A549 (cell line): ENCODE measurements at regions not wholly inside any gene's neighbourhood (a gene's known extent, or its start where the extent isn't known, plus 50 kb on each side); places are given as distances from the start of the nearest gene placed in this dataset.
"Not testable (repeated sequence)": the region's sequence is repeated elsewhere in the genome, so short reads cannot be mapped to it uniquely, and the experiment has no call there.

Experiments used
- ATAC-seq, 2 experiments: fragments of 200-7000 bp in 1 of 2; fragments of >200 bp in 1 of 2; cut with Nextera tagmentation in 1 of 2; cut with Tn5 transposase in 1 of 2; 3 replicates each; pipeline versions ENCODE4 v1.8.0 to v1.9.1; 2018 to 2020; ENCODE audit warnings: mild to moderate bottlenecking in 1 of 2, moderate library complexity in 1 of 2
- CTCF ChIA-PET: fragments of 300-600 bp; sonication (Branson Sonifier 250); formaldehyde crosslinking; extraction: SDS; loops from one replicate; lab custom pipeline; 2021; ENCODE audit warnings: antibody characterized with exemption, inconsistent platforms; lab: Yijun Ruan, JAX
- POLR2A ChIA-PET: fragments of 350-600 bp; formaldehyde crosslinking; extraction: SDS; loops from one replicate; lab custom pipeline; 2021; ENCODE audit warnings: antibody characterized with exemption, inconsistent platforms; lab: Yijun Ruan, JAX
- DNase-seq, 2 experiments: peaks; one replicate each; pipeline versions ENCODE4 v3.0.0 to v3.0.0-alpha.2; 2011 to 2016; ENCODE audit warnings: low read depth in 1 of 2, low spot score in 1 of 2
- FAIRE-seq: peaks from 2 replicates; lab custom pipeline; 2011; peaks lifted over from hg19 to GRCh38; lab: Jason Lieb, UNC
- H3K27ac ChIP-seq, 2 experiments: fragments of >200 bp; sonication (Bioruptor Twin); formaldehyde crosslinking; 3 replicates each; pipeline ENCODE4 v1.5.1; 2016 to 2017
- H3K4me1 ChIP-seq: fragments of >200 bp; sonication (Bioruptor Twin); formaldehyde crosslinking; 3 replicates; pipeline ENCODE4 v1.6.1; 2016
- H3K4me2 ChIP-seq: fragments of >200 bp; sonication (Bioruptor Twin); formaldehyde crosslinking; 3 replicates; pipeline ENCODE4 v1.6.1; 2016
- H3K4me3 ChIP-seq: fragments of >200 bp; sonication (Bioruptor Twin); formaldehyde crosslinking; 3 replicates; pipeline ENCODE4 v1.5.1; 2016
- H3K9me3 ChIP-seq: fragments of >200 bp; sonication (Bioruptor Twin); formaldehyde crosslinking; 3 replicates; pipeline ENCODE4 v1.6.1; 2016
- BHLHE40 ChIP-seq: IDR thresholded peaks from 2 replicates; pipeline ENCODE4 v1.6.1; 2012; ENCODE audit warnings: low read depth, low read length, inconsistent platforms
- CBX2 ChIP-seq: fragments of 200-600 bp; sonication (generic); IDR thresholded peaks from 2 replicates; pipeline ENCODE4 v1.6.1; 2016; ENCODE audit warnings: low read depth, mild to moderate bottlenecking, borderline replicate concordance
- CBX8 ChIP-seq: fragments of 200-600 bp; sonication (generic); IDR thresholded peaks from 2 replicates; pipeline ENCODE4 v1.6.1; 2016
- EHMT2 ChIP-seq: fragments of 200-600 bp; sonication (generic); IDR thresholded peaks from 2 replicates; pipeline ENCODE4 v1.6.1; 2016; ENCODE audit warnings: antibody characterized with exemption, low read depth, mild to moderate bottlenecking, moderate library complexity
- FOSL2 ChIP-seq, 2 experiments: fragments of 450-650 bp in 1 of 2; fragments of >200 bp in 1 of 2; sonication (Bioruptor Twin) in 1 of 2; formaldehyde crosslinking; IDR thresholded peaks; 2 replicates each; pipeline versions ENCODE4 v1.5.0 to v1.6.1; 2016 to 2020; ENCODE audit warnings: mild to moderate bottlenecking in 1 of 2, moderate library complexity in 1 of 2
- FOXS1 ChIP-seq: fragments of 250-450 bp; sonication (Bioruptor Pico); IDR thresholded peaks from 2 replicates; pipeline ENCODE4 v1.5.0; 2020; ENCODE audit warnings: mild to moderate bottlenecking, moderate library complexity
- GATA3 ChIP-seq: IDR thresholded peaks from 2 replicates; pipeline ENCODE4 v1.6.1; 2012; ENCODE audit warnings: borderline replicate concordance
- HDAC2 ChIP-seq: fragments of 200-600 bp; sonication (generic); IDR thresholded peaks from 2 replicates; pipeline ENCODE4 v1.6.1; 2016
- HOXB5 ChIP-seq: fragments of 250-450 bp; sonication (Bioruptor Pico); IDR thresholded peaks from 2 replicates; pipeline ENCODE4 v1.5.0; 2020; ENCODE audit warnings: mild to moderate bottlenecking, moderate library complexity
- JUN ChIP-seq, 2 experiments: fragments of >200 bp; sonication (Bioruptor Twin); formaldehyde crosslinking; IDR thresholded peaks; 2 replicates in 1 of 2; 3 replicates in 1 of 2; pipeline ENCODE4 v1.6.1; 2016 to 2017
- KDM5A ChIP-seq: fragments of 200-600 bp; sonication (generic); IDR thresholded peaks from 2 replicates; pipeline ENCODE4 v1.6.1; 2016; ENCODE audit warnings: antibody characterized with exemption, mild to moderate bottlenecking
- MAFK ChIP-seq: fragments of 450-650 bp; IDR thresholded peaks from 2 replicates; pipeline ENCODE4 v1.6.1; 2014; ENCODE audit not compliant: partially characterized antibody
- NFE2L2 ChIP-seq: fragments of 150-350 bp; conservative IDR thresholded peaks from 2 replicates; pipeline ENCODE4 v1.6.1; 2014; ENCODE audit warnings: low read length
- POLR2A ChIP-seq: IDR thresholded peaks from 2 replicates; pipeline ENCODE4 v1.6.1; 2012; ENCODE audit warnings: mild to moderate bottlenecking, low read length
- RAD21 ChIP-seq, 2 experiments: fragments of >200 bp in 1 of 2; sonication (Bioruptor Twin) in 1 of 2; formaldehyde crosslinking in 1 of 2; IDR thresholded peaks in 1 of 2; conservative IDR thresholded peaks in 1 of 2; 2 replicates in 1 of 2; 3 replicates in 1 of 2; pipeline ENCODE4 v1.6.1; 2012 to 2018; ENCODE audit warnings: inconsistent platforms in 1 of 2
- RARB ChIP-seq: fragments of 250-450 bp; sonication (Bioruptor Pico); IDR thresholded peaks from 2 replicates; pipeline ENCODE4 v1.8.0; 2021; ENCODE audit warnings: mild to moderate bottlenecking, moderate library complexity
- RCOR1 ChIP-seq: fragments of 150-350 bp; IDR thresholded peaks from 2 replicates; pipeline ENCODE4 v1.6.1; 2014; ENCODE audit warnings: antibody characterized with exemption, low read length, low read depth
- SMC3 ChIP-seq: fragments of >200 bp; sonication (Bioruptor Twin); formaldehyde crosslinking; IDR thresholded peaks from 3 replicates; pipeline ENCODE4 v1.6.1; 2018; ENCODE audit warnings: inconsistent platforms
- SREBF2 ChIP-seq: fragments of 450-650 bp; IDR thresholded peaks from 2 replicates; pipeline ENCODE4 v1.6.1; 2014; ENCODE audit warnings: mild to moderate bottlenecking, moderate library complexity
- TFCP2L1 ChIP-seq: fragments of 250-450 bp; sonication (Bioruptor Pico); IDR thresholded peaks from 2 replicates; pipeline ENCODE4 v1.5.0; 2021; ENCODE audit warnings: mild to moderate bottlenecking
- WGBS: methylation state at CpG from one replicate; pipeline ENCODE4 v1.1.6; 2017; ENCODE audit errors: missing lambda C conversion rate; 5-methylcytosine and 5-hydroxymethylcytosine counted together
- TF ChIP-seq, protein P1 (sequence below): IDR thresholded peaks from 2 replicates; pipeline ENCODE4 v1.6.1; 2012; ENCODE audit warnings: low read depth, borderline replicate concordance
- TF ChIP-seq, protein P2 (sequence below): fragments of 150-350 bp; IDR thresholded peaks from 2 replicates; pipeline ENCODE4 v1.6.1; 2014; ENCODE audit warnings: low read depth, mild to moderate bottlenecking, low read length
- TF ChIP-seq, protein P3 (sequence below): IDR thresholded peaks from 2 replicates; pipeline ENCODE4 v1.6.1; 2012
- TF ChIP-seq, protein P4 (sequence below): fragments of >200 bp; sonication (Bioruptor Twin); formaldehyde crosslinking; IDR thresholded peaks from 3 replicates; pipeline ENCODE4 v1.6.1; 2016

DNA sequence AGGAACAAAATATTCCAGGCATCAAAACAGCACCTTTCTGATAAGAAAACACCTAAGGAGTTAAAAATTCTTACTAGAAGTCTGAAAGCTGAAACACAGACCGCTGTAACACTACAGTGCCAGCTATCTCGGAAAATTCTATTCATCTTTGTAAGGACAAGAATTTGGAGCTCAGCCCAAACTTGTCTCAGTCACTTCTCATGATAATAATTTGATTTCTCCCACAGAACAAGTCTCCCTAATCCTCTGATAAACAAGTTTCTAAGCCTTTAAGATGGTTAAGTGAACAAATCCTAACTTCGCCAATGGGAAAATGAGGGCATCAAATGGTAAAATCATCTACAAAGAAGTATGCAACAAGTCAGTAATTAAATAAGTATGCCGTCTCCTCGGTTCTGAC, 59.9 kb downstream of the SIPA1L2 start (continued):
- TF ChIP-seq, protein P1, sequence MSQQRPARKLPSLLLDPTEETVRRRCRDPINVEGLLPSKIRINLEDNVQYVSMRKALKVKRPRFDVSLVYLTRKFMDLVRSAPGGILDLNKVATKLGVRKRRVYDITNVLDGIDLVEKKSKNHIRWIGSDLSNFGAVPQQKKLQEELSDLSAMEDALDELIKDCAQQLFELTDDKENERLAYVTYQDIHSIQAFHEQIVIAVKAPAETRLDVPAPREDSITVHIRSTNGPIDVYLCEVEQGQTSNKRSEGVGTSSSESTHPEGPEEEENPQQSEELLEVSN = no peak
- TF ChIP-seq HOXB5 = no peak
- TF ChIP-seq FOXS1 (CRISPR knock-in tag) = no peak
- no peak for TF ChIP-seq GATA3

DNA sequence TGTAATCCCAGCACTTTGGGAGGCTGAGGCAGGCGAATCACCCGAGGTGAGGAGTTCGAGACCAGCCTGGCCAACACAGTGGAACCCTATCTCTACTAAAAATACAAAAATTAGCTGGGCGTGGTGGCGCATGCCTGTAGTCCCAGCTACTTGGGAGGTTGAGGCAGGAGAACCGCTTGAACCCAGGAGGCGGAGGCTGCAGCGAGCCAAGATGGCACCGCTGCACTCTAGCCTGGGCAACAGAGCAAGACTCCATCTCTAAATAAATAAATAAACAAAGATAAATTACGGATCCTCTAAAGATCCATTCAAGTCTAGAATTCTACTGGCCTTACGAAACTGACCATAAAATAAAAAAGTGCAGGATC, 60.4 kb downstream of the SIPA1L2 start:
- DNase-seq, FAIRE-seq, ATAC-seq, H3K4me3 ChIP-seq, H3K9me3 ChIP-seq, H3K4me2 ChIP-seq, POLR2A ChIA-PET, H3K27ac ChIP-seq: not testable (repeated sequence)
- CTCF ChIA-PET = interaction anchor here (1.5 kb wide), 1 partner anchor 18 kb away, joined by 3 read pairs; no protein-coding TSS in a partner anchor
- 95% methylated on average over 11 of the region's 11 CpGs for WGBS
- peaks cover 15% of the 10 kb centered on the region; the same call in 2 of the 3 replicates for H3K4me1 ChIP-seq

DNA sequence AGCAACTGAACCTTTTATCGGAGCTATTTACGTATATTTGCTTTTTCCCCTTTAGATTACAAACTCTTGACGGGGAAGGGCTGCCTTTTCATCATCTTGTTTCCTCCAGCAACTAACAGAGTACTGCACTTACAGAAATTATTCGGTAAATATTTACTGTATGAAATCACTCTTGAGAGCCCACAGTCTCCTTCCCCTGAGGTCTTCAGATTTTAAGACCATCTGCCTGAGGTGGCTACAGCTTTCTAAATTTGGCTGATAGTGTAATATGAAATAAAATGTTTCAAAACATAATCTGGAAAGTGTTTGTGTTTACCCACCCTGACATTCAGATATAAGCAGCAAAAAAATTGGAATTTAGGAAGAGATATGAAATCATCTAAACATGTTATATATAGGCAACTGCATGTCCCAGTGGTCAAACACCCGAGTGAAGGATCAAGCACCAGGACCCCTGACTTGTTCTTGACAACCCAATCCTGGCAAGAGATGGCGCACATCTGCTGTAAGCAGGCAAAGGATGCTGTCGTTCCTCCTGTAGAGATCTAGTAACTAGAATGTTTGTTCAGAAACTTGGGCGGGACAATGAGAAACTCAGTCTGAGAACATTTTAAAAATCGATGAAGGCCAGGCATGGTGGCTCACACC, 60.9 kb downstream of the SIPA1L2 start:
- no peak for TF ChIP-seq GATA3
- TF ChIP-seq EHMT2 = no peak
- TF ChIP-seq POLR2A = no peak
- TF ChIP-seq SREBF2 = no peak
- TF ChIP-seq, protein P2, sequence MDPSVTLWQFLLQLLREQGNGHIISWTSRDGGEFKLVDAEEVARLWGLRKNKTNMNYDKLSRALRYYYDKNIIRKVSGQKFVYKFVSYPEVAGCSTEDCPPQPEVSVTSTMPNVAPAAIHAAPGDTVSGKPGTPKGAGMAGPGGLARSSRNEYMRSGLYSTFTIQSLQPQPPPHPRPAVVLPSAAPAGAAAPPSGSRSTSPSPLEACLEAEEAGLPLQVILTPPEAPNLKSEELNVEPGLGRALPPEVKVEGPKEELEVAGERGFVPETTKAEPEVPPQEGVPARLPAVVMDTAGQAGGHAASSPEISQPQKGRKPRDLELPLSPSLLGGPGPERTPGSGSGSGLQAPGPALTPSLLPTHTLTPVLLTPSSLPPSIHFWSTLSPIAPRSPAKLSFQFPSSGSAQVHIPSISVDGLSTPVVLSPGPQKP = no peak
- TF ChIP-seq TFCP2L1 = no peak
- no peak for TF ChIP-seq SMC3
- no peak for TF ChIP-seq JUN (IDR thresholded peaks at IDR 0.05)
- TF ChIP-seq KDM5A = no peak
- no peak for TF ChIP-seq HDAC2
- no peak for TF ChIP-seq RARB (CRISPR knock-in tag)
- TF ChIP-seq CBX2 = no peak
- TF ChIP-seq BHLHE40 = no peak
- TF ChIP-seq, protein P3, sequence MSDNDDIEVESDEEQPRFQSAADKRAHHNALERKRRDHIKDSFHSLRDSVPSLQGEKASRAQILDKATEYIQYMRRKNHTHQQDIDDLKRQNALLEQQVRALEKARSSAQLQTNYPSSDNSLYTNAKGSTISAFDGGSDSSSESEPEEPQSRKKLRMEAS = no peak
- TF ChIP-seq RAD21 (conservative IDR thresholded peaks at IDR 0.05 in 1 of 2, IDR thresholded peaks at IDR 0.05 in 1 of 2) = no peak
- no peak for TF ChIP-seq FOSL2 (IDR thresholded peaks at IDR 0.05)
- no peak for TF ChIP-seq FOSL2 (CRISPR knock-in tag; IDR thresholded peaks at IDR 0.05)
- TF ChIP-seq FOXS1 (CRISPR knock-in tag) = no peak
- TF ChIP-seq, all 56 proteins: peak for 0
- ATAC-seq (no peak), DNase-seq (no peak), FAIRE-seq (no peak)
- ChIA-PET CTCF (interaction anchor here (1.3 kb wide), 1 partner anchor 13 kb away, joined by 5 read pairs; no protein-coding TSS in a partner anchor), POLR2A (no interaction called here)
- Histone ChIP-seq H3K4me2 (no peak overlapping the region), H3K4me1 (peaks cover 15% of the 10 kb centered on the region; the same call in 2 of the 3 replicates), H3K27ac (no peak overlapping the region), H3K9me3 (no peaks in the 10 kb centered on the region), H3K4me3 (no peak overlapping the region)
- 79% methylated on average over 9 of the region's 9 CpGs for WGBS

DNA sequence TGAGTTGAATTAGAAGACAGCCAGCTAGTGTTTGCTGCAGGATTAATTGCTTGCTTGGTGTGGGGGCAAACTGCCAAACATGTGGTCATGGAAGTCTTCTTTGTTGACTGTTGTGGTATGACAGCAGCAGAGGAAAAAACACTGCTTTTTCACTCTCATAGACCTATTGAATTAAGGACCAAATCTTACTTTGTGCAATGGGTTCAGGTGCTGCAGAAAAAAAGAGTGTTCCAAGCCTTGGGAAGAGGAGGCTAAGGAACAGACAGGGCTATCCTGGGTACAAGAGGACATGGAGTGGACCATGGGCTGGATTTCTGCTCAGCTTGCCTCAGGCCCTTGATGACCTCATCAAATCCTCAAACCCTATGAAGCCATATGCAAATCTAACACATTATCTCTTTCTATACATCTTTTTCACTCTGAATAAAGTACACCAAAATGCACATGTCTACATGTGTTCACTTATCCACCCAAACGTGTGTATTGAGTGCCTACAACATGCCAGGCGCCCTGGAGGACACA, 61.5 kb downstream of the SIPA1L2 start:
- TF ChIP-seq RCOR1 (no peak), MAFK (no peak), NFE2L2 (no peak), CBX8 (no peak), POLR2A (no peak), CBX2 (no peak)
- TF ChIP-seq, protein P4, sequence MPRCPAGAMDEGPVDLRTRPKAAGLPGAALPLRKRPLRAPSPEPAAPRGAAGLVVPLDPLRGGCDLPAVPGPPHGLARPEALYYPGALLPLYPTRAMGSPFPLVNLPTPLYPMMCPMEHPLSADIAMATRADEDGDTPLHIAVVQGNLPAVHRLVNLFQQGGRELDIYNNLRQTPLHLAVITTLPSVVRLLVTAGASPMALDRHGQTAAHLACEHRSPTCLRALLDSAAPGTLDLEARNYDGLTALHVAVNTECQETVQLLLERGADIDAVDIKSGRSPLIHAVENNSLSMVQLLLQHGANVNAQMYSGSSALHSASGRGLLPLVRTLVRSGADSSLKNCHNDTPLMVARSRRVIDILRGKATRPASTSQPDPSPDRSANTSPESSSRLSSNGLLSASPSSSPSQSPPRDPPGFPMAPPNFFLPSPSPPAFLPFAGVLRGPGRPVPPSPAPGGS = no peak
- ChIA-PET POLR2A (no interaction called here), CTCF (interaction anchor here (1.3 kb wide), 1 partner anchor 12 kb away, joined by 5 read pairs; no protein-coding TSS in a partner anchor)
- DNase-seq (no peak), FAIRE-seq (no peak), ATAC-seq (no peak)
- H3K9me3 ChIP-seq = no peaks in the 10 kb centered on the region
- H3K4me1 ChIP-seq = peaks cover 15% of the 10 kb centered on the region; the same call in 2 of the 3 replicates
- H3K4me3 ChIP-seq = no peak overlapping the region
- no peak overlapping the region for H3K4me2 ChIP-seq
- H3K27ac ChIP-seq = no peak overlapping the region
- WGBS = 79% methylated on average over 2 of the region's 2 CpGs
